ENCODE measurements at regions not wholly inside any gene's neighbourhood (a gene's known extent, or its start where the extent isn't known, plus 50 kb on each side); places are given as distances from the start of the nearest gene placed in this dataset.

DNA sequence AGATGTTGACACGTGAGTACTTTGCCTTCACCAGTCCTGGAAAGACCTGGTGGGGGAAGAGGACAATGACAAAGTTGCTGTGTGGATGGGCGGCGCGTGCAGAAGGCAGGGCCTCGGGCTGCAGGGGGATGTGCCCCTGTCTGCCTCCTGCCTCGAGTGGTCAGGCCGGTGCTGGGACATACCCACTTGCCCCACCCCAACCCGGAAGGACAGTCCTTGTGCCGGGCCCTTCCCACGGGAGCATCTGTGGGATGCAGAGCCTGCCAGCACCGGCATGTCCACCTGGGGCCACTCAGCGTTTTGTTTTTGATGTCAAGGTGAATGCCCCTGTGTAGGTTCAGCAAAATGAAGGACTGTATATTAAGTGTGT, 60.5 kb upstream of the BHLHE23 start:
- Histone ChIP-seq H3K36me3 (ENCODE audit: insufficient read depth, low read length) (no peaks in the 10 kb centered on the region), H3K4me2 (ENCODE audit: low read length) (no peak overlapping the region), H2AFZ (ENCODE audit: low read length) (no peak overlapping the region), H4K20me1 (ENCODE audit: insufficient read depth, low read length) (no peaks in the 10 kb centered on the region), H3K4me1 (ENCODE audit: insufficient read depth, low read length, poor library complexity, severe bottlenecking) (no peaks in the 10 kb centered on the region), H3K9me2 (ENCODE audit: insufficient read depth, low read length) (no peaks in the 10 kb centered on the region), H3K79me2 (ENCODE audit: insufficient read depth, low read depth, low read length) (no peaks in the 10 kb centered on the region), H3K9me3 (ENCODE audit: low read length) (no peaks in the 10 kb centered on the region), H3K27ac (ENCODE audit: low read depth, low read length, poor library complexity, severe bottlenecking) (no peak overlapping the region), H3K4me3 (ENCODE audit: low read depth, low read length, poor library complexity, severe bottlenecking) (no peak overlapping the region)
- no TSS peak for BruUV-seq (replicated peaks)
- no peak for DNase-seq (ENCODE audit: low spot score)
- TF ChIP-seq, protein P1, sequence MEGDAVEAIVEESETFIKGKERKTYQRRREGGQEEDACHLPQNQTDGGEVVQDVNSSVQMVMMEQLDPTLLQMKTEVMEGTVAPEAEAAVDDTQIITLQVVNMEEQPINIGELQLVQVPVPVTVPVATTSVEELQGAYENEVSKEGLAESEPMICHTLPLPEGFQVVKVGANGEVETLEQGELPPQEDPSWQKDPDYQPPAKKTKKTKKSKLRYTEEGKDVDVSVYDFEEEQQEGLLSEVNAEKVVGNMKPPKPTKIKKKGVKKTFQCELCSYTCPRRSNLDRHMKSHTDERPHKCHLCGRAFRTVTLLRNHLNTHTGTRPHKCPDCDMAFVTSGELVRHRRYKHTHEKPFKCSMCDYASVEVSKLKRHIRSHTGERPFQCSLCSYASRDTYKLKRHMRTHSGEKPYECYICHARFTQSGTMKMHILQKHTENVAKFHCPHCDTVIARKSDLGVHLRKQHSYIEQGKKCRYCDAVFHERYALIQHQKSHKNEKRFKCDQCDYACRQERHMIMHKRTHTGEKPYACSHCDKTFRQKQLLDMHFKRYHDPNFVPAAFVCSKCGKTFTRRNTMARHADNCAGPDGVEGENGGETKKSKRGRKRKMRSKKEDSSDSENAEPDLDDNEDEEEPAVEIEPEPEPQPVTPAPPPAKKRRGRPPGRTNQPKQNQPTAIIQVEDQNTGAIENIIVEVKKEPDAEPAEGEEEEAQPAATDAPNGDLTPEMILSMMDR (conservative IDR thresholded peaks at IDR 0.05; ENCODE audit: low read length): no peak
- TF ChIP-seq EZH2phosphoT487 (IDR thresholded peaks at IDR 0.05; ENCODE audit: borderline replicate concordance, low read depth, low read length): no peak
- CTCF ChIA-PET (ENCODE audit: unreplicated experiment): no interaction called here
- intact Hi-C loops (cut with micrococcal nuclease; ENCODE audit: unreplicated experiment): no loop called here
- POLR2A ChIA-PET: no interaction called here

DNA sequence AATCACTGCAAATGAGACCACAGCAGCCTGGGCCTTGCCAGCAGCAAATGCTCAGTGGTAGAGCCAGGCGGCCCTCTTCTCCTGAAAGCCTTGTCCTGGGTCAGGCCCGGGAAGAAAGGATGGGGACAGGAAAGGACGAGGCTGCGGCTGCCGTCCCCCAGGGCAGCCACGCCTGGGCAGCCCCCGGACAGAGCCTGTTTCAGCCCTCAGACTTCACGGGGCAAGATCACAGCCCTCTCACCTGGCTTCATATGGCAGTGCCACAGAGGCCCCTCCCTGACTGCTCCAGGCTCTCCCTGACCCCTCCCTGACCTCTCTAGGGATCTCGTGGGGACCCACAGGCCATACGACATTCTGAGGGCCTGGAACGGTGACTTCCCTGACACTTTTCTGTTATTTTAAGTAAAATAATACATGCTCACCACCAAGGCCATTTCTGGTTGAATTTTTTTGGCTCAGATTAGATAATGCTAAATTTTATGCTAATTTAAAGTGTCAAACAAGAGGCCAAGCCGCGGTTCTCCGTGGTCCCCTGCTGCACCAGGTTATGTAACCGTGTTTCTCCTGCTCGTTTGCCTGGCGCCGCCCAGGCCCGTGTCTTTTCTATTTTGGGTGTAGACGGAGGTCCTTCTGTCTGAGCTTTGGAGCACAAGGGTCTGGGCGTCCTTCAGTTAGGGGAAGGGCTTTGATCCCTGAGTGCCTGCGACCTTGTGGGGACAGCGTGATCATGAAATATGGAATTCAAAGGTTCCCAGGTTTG, 59.9 kb upstream of the BHLHE23 start:
- no peaks in the 10 kb centered on the region for H3K36me3 ChIP-seq (ENCODE audit: insufficient read depth, low read length)
- no peak overlapping the region for H3K4me3 ChIP-seq (ENCODE audit: low read depth, low read length, poor library complexity, severe bottlenecking)
- H3K79me2 ChIP-seq (ENCODE audit: insufficient read depth, low read depth, low read length): no peaks in the 10 kb centered on the region
- H3K4me2 ChIP-seq (ENCODE audit: low read length): no peak overlapping the region
- intact Hi-C loops (cut with micrococcal nuclease; ENCODE audit: unreplicated experiment): no loop called here
- H3K9me2 ChIP-seq (ENCODE audit: insufficient read depth, low read length): no peaks in the 10 kb centered on the region
- no peak overlapping the region for H2AFZ ChIP-seq (ENCODE audit: low read length)
- no peak for TF ChIP-seq EZH2phosphoT487 (IDR thresholded peaks at IDR 0.05; ENCODE audit: borderline replicate concordance, low read depth, low read length)
- TF ChIP-seq, protein P1 (conservative IDR thresholded peaks at IDR 0.05; ENCODE audit: low read length): no peak
- no peaks in the 10 kb centered on the region for H3K4me1 ChIP-seq (ENCODE audit: insufficient read depth, low read length, poor library complexity, severe bottlenecking)
- H4K20me1 ChIP-seq (ENCODE audit: insufficient read depth, low read length): no peaks in the 10 kb centered on the region
- H3K27ac ChIP-seq (ENCODE audit: low read depth, low read length, poor library complexity, severe bottlenecking): no peak overlapping the region
- H3K9me3 ChIP-seq (ENCODE audit: low read length): no peaks in the 10 kb centered on the region
- DNase-seq (ENCODE audit: low spot score): no peak
- no TSS peak for BruUV-seq (replicated peaks)
- ChIA-PET POLR2A (no interaction called here), CTCF (ENCODE audit: unreplicated experiment) (no interaction called here)

DNA sequence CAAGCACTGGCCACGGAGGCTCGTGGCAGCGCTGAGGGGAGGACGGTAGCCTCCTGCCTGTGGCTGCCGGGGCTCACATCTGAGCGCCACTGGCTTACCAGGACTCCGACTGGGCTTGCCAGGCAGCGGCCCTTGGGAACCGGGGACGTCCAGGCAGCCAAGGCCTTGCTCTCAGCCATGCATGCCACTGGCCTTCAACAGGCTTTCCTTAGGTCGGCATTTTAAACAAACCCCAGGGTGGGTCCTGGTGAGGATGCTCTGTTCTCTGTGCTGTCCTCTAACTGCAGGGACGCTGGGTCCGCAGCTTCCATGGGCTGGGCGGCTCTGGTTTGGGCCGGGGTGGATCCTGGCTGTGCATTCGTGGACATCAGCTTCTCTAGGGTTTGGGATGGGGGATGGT, 59.1 kb upstream of the BHLHE23 start:
- no peaks in the 10 kb centered on the region for H4K20me1 ChIP-seq (ENCODE audit: insufficient read depth, low read length)
- no peak overlapping the region for H3K4me3 ChIP-seq (ENCODE audit: low read depth, low read length, poor library complexity, severe bottlenecking)
- ChIA-PET CTCF (ENCODE audit: unreplicated experiment) (no interaction called here), POLR2A (no interaction called here)
- intact Hi-C loops (cut with micrococcal nuclease; ENCODE audit: unreplicated experiment): no loop called here
- no peaks in the 10 kb centered on the region for H3K79me2 ChIP-seq (ENCODE audit: insufficient read depth, low read depth, low read length)
- no peak overlapping the region for H3K4me2 ChIP-seq (ENCODE audit: low read length)
- DNase-seq (ENCODE audit: low spot score): no peak
- BruUV-seq (replicated peaks): no TSS peak
- TF ChIP-seq, protein P1 (conservative IDR thresholded peaks at IDR 0.05; ENCODE audit: low read length): no peak
- TF ChIP-seq EZH2phosphoT487 (IDR thresholded peaks at IDR 0.05; ENCODE audit: borderline replicate concordance, low read depth, low read length): no peak
- H2AFZ ChIP-seq (ENCODE audit: low read length): no peak overlapping the region
- H3K4me1 ChIP-seq (ENCODE audit: insufficient read depth, low read length, poor library complexity, severe bottlenecking): no peaks in the 10 kb centered on the region
- no peaks in the 10 kb centered on the region for H3K36me3 ChIP-seq (ENCODE audit: insufficient read depth, low read length)
- H3K9me2 ChIP-seq (ENCODE audit: insufficient read depth, low read length): no peaks in the 10 kb centered on the region
- H3K9me3 ChIP-seq (ENCODE audit: low read length): no peaks in the 10 kb centered on the region
- no peak overlapping the region for H3K27ac ChIP-seq (ENCODE audit: low read depth, low read length, poor library complexity, severe bottlenecking)
